H1 (cell line): ENCODE measurements at regions not wholly inside any gene's neighbourhood (a gene's known extent, or its start where the extent isn't known, plus 50 kb on each side); places are given as distances from the start of the nearest gene placed in this dataset.
A peak's percentile ranks its signal among the peaks of the same experiment; 100 is the strongest.

ENCODE experiments used
- CTCF ChIA-PET: fragments of 300-600 bp; sonication (Branson Sonifier 250); formaldehyde crosslinking; loops from one replicate; lab custom pipeline; 2021; ENCODE audit not compliant: partially characterized antibody; lab: Charles Lee
- POLR2A ChIA-PET: fragments of 300-600 bp; sonication (Branson Sonifier 250); formaldehyde crosslinking; loops from one replicate; lab custom pipeline; 2021; ENCODE audit warnings: inconsistent platforms; ENCODE audit not compliant: partially characterized antibody; lab: Charles Lee
- DNase-seq, 2 experiments: peaks; one replicate each; pipeline versions ENCODE4 v3.0.0 to v3.0.0-alpha.2; 2010 to 2022; ENCODE audit warnings: low spot score in 2 of 2, low read depth in 1 of 2, mixed read lengths in 1 of 2
- FAIRE-seq: peaks from 2 replicates; lab custom pipeline; 2011; peaks lifted over from hg19 to GRCh38; lab: Jason Lieb, UNC
- H2AFZ ChIP-seq: 2 replicates; pipeline ENCODE4 v1.8.1; 2012; ENCODE audit warnings: low read length, inconsistent platforms
- H2AK5ac ChIP-seq: 2 replicates; pipeline ENCODE4 v1.6.1; 2013; ENCODE audit warnings: low read depth, low read length
- H2BK120ac ChIP-seq: replicated peaks from 2 replicates; pipeline ENCODE3; 2013; ENCODE audit warnings: low read depth, low read length, inconsistent platforms
- H2BK12ac ChIP-seq: 2 replicates; pipeline ENCODE4 v1.6.1; 2013; ENCODE audit warnings: low read depth, low read length
- H2BK15ac ChIP-seq: 2 replicates; pipeline ENCODE4 v1.6.1; 2013; ENCODE audit warnings: low read length
- H2BK20ac ChIP-seq: 2 replicates; pipeline ENCODE4 v1.6.1; 2013; ENCODE audit warnings: low read length
- H2BK5ac ChIP-seq: 2 replicates; pipeline ENCODE4 v1.6.1; 2013; ENCODE audit warnings: low read depth, low read length
- H3K14ac ChIP-seq: 2 replicates; pipeline ENCODE4 v1.6.1; 2013; ENCODE audit warnings: inconsistent platforms; ENCODE audit not compliant: insufficient read length
- H3K18ac ChIP-seq: 2 replicates; pipeline ENCODE4 v1.6.1; 2013; ENCODE audit warnings: low read length; ENCODE audit errors: extremely low read depth
- H3K23ac ChIP-seq: 2 replicates; pipeline ENCODE4 v1.6.1; 2013; ENCODE audit warnings: inconsistent platforms; ENCODE audit not compliant: insufficient read length
- H3K23me2 ChIP-seq: 2 replicates; pipeline ENCODE4 v1.6.1; 2013; ENCODE audit warnings: low read depth, low read length
- H3K27ac ChIP-seq: 2 replicates; pipeline ENCODE4 v1.6.1; 2011; ENCODE audit warnings: low read depth, low read length, inconsistent platforms
- H3K27me3 ChIP-seq, 4 experiments: replicated peaks in 1 of 4; 1 replicate in 1 of 4; 2 replicates in 3 of 4; pipeline versions ENCODE4 v1.6.1 to v1.8.1; 2011 to 2013; ENCODE audit warnings: low read length in 3 of 4, mild to moderate bottlenecking in 3 of 4, inconsistent platforms in 2 of 4, mixed read lengths in 2 of 4, moderate library complexity in 1 of 4; ENCODE audit not compliant: control insufficient read depth in 3 of 4, insufficient read depth in 3 of 4; ENCODE audit errors: extremely low read depth in 1 of 4
- H3K36me3 ChIP-seq, 4 experiments: 2 replicates each; pipeline versions ENCODE4 v1.6.1 to v1.8.1; 2011 to 2013; ENCODE audit warnings: mild to moderate bottlenecking in 4 of 4, low read length in 3 of 4, moderate library complexity in 2 of 4, control low read depth in 1 of 4, inconsistent platforms in 1 of 4; ENCODE audit not compliant: insufficient read depth in 4 of 4, control insufficient read depth in 2 of 4
- H3K4ac ChIP-seq: replicated peaks from 2 replicates; pipeline ENCODE3; 2013; ENCODE audit warnings: low read length, low read depth, mixed read lengths, inconsistent platforms; ENCODE audit not compliant: insufficient read length
- H3K4me1 ChIP-seq, 4 experiments: replicated peaks in 1 of 4; 1 replicate in 1 of 4; 2 replicates in 3 of 4; pipeline versions ENCODE4 v1.6.1 to v1.8.1; 2011 to 2013; ENCODE audit warnings: low read length in 3 of 4, inconsistent platforms in 2 of 4, mixed read lengths in 1 of 4; ENCODE audit not compliant: insufficient read depth in 4 of 4, control insufficient read depth in 3 of 4
- H3K4me2 ChIP-seq, 2 experiments: 2 replicates each; pipeline versions ENCODE4 v1.6.1 to v1.8.1; 2011 to 2013; ENCODE audit warnings: low read depth in 2 of 2, low read length in 2 of 2, control low read depth in 1 of 2, inconsistent platforms in 1 of 2, mild to moderate bottlenecking in 1 of 2; ENCODE audit not compliant: insufficient read depth in 1 of 2
- H3K4me3 ChIP-seq, 4 experiments: fragments of 200-600, 300-600 bp in 1 of 4; sonication (generic), shearing (Covaris generic), sonication (Bioruptor Twin) in 1 of 4; 2 replicates each; pipeline versions ENCODE4 v1.5.1 to v1.8.1; 2011 to 2016; ENCODE audit warnings: low read length in 4 of 4, low read depth in 3 of 4, control low read depth in 2 of 4, inconsistent platforms in 2 of 4, mild to moderate bottlenecking in 2 of 4, mixed read lengths in 1 of 4, moderate library complexity in 1 of 4; ENCODE audit not compliant: insufficient read depth in 2 of 4; ENCODE audit errors: extremely low read depth in 1 of 4
- H3K56ac ChIP-seq: replicated peaks from 2 replicates; pipeline ENCODE3; 2013; ENCODE audit warnings: low read depth, mild to moderate bottlenecking, mixed read lengths, low read length, inconsistent platforms; ENCODE audit not compliant: insufficient read length
- H3K79me1 ChIP-seq: 2 replicates; pipeline ENCODE4 v1.6.1; 2013; ENCODE audit warnings: low read depth, low read length, control low read depth
- H3K79me2 ChIP-seq, 2 experiments: 2 replicates each; pipeline versions ENCODE4 v1.6.1 to v1.8.1; 2012 to 2013; ENCODE audit warnings: low read length in 2 of 2, mild to moderate bottlenecking in 2 of 2, inconsistent platforms in 1 of 2; ENCODE audit not compliant: insufficient read depth in 2 of 2, control insufficient read depth in 1 of 2
- H3K9ac ChIP-seq, 4 experiments: replicated peaks in 1 of 4; 1 replicate in 1 of 4; 2 replicates in 3 of 4; pipeline versions ENCODE4 v1.6.1 to v1.8.1; 2011 to 2013; ENCODE audit warnings: low read depth in 3 of 4, low read length in 3 of 4, control low read depth in 2 of 4, mild to moderate bottlenecking in 2 of 4, moderate library complexity in 2 of 4, inconsistent platforms in 1 of 4; ENCODE audit errors: extremely low read depth in 1 of 4
- H3K9me3 ChIP-seq, 2 experiments: 2 replicates each; pipeline versions ENCODE4 v1.6.1 to v1.8.1; 2012 to 2013; ENCODE audit warnings: mild to moderate bottlenecking in 2 of 2, moderate library complexity in 2 of 2, control low read depth in 1 of 2, inconsistent platforms in 1 of 2, low read depth in 1 of 2, low read length in 1 of 2, mixed read lengths in 1 of 2; ENCODE audit not compliant: insufficient read depth in 2 of 2
- H4K20me1 ChIP-seq, 2 experiments: replicated peaks in 1 of 2; 2 replicates each; pipeline versions ENCODE3 to v1.8.1; 2011 to 2013; ENCODE audit warnings: inconsistent platforms in 2 of 2, low read length in 2 of 2, mild to moderate bottlenecking in 1 of 2; ENCODE audit not compliant: insufficient read depth in 2 of 2, control insufficient read depth in 1 of 2
- H4K5ac ChIP-seq: 2 replicates; pipeline ENCODE4 v1.6.1; 2013; ENCODE audit warnings: low read length, low read depth, mixed read lengths, inconsistent platforms; ENCODE audit not compliant: insufficient read length
- H4K8ac ChIP-seq: 2 replicates; pipeline ENCODE4 v1.8.0; 2013; ENCODE audit warnings: mild to moderate bottlenecking, moderate library complexity, low read length, inconsistent platforms; ENCODE audit not compliant: insufficient read depth; ENCODE audit errors: extremely low read depth
- H4K91ac ChIP-seq: replicated peaks from 2 replicates; pipeline ENCODE3; 2013; ENCODE audit warnings: low read length, mixed read lengths, inconsistent platforms; ENCODE audit not compliant: insufficient read length
- EZH2 ChIP-seq: fragments of 200-600 bp; sonication (generic); IDR thresholded peaks from 2 replicates; pipeline ENCODE4 v1.7.1; 2012; ENCODE audit warnings: low read depth, mild to moderate bottlenecking, moderate library complexity, low read length, inconsistent platforms; ENCODE audit not compliant: severe bottlenecking
- HDAC2 ChIP-seq, 2 experiments: fragments of 300-600 bp in 1 of 2; sonication (generic) in 1 of 2; IDR thresholded peaks; 2 replicates each; pipeline ENCODE4 v1.6.1; 2011 to 2012; ENCODE audit warnings: low read depth in 2 of 2, low read length in 2 of 2, mild to moderate bottlenecking in 2 of 2, moderate library complexity in 2 of 2, borderline replicate concordance in 1 of 2, inconsistent platforms in 1 of 2
- PHF8 ChIP-seq: fragments of 200-600 bp; sonication (generic); conservative IDR thresholded peaks from 2 replicates; pipeline ENCODE4 v1.7.1; 2012; ENCODE audit warnings: low read depth, mild to moderate bottlenecking, inconsistent platforms, low read length, moderate library complexity
- POLR2A ChIP-seq, 2 experiments: IDR thresholded peaks; 1 replicate in 1 of 2; 2 replicates in 1 of 2; pipeline ENCODE4 v1.6.1; 2011; ENCODE audit warnings: low read depth in 2 of 2, low read length in 2 of 2, mild to moderate bottlenecking in 2 of 2; ENCODE audit errors: control extremely low read depth in 1 of 2
- RBBP5 ChIP-seq: IDR thresholded peaks from 2 replicates; pipeline ENCODE4 v1.7.1; 2012; ENCODE audit warnings: low read depth, mild to moderate bottlenecking, inconsistent platforms, low read length, moderate library complexity, borderline replicate concordance
- SIRT6 ChIP-seq: IDR thresholded peaks from one replicate; pipeline ENCODE4 v1.7.1; 2012; ENCODE audit warnings: low read length, inconsistent platforms
- SRF ChIP-seq: IDR thresholded peaks from 2 replicates; pipeline ENCODE4 v1.6.1; 2011; ENCODE audit warnings: mild to moderate bottlenecking, low read depth, low read length, moderate library complexity
- ZNF274 ChIP-seq: IDR thresholded peaks from 2 replicates; pipeline ENCODE4 v1.7.0; 2012; ENCODE audit warnings: low read length, borderline replicate concordance; ENCODE audit errors: extremely low read depth
- WGBS, 2 experiments: shearing (Covaris generic) in 1 of 2; methylation state at CpG; one replicate each; pipeline versions ENCODE4 v1.1.6 to v1.1.7; 2013 to 2015; ENCODE audit warnings: low lambda C conversion rate in 2 of 2, mixed read lengths in 2 of 2, inconsistent platforms in 1 of 2, low coverage in 1 of 2, missing lambda C conversion rate in 1 of 2; ENCODE audit not compliant: insufficient replicate concordance in 2 of 2, insufficient coverage in 1 of 2, insufficient read length in 1 of 2; ENCODE audit errors: extremely low coverage in 1 of 2, missing lambda C conversion rate in 1 of 2; 5-methylcytosine and 5-hydroxymethylcytosine counted together
- TF ChIP-seq, protein P1 (sequence below): IDR thresholded peaks from 2 replicates; pipeline ENCODE4 v1.6.1; 2011; ENCODE audit warnings: low read length, improper control_type of control experiment

DNA sequence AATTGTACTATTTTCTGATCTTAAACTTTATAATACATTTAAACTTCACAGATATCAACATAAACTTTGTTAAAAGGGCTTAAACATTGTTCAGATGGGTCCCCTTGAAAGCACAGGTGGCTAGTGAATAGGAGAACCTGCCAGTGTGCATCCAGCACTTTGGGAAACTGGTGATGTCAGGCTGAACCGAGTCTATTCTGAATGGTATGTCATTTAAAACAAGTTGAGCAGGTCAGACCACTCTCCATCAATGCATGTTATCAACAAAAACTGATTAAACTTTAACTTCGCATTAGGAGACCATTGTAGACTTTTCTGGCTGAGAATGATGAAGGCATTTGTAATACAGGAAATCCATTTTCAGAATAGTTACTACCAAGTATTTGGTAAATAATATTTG is 50.1 kb upstream of the FREM2 start:
- H2AK5ac ChIP-seq: no peak overlapping the region
- H3K9me3 ChIP-seq: no peaks in the 10 kb centered on the region
- FAIRE-seq (peak; percentile 45), DNase-seq (no peak)
- 80% methylated on average over 2 of the region's 2 CpGs; no CpG with 5 or more reads in 1 of the 2 experiments for WGBS, 2 experiments
- H2BK20ac ChIP-seq: no peak overlapping the region
- CTCF ChIA-PET: interaction anchor here (2.3 kb wide), 1 partner anchor 11 kb away, joined by 11 read pairs; no protein-coding TSS in a partner anchor
- no peak overlapping the region for H3K56ac ChIP-seq
- H4K20me1 ChIP-seq: no peaks in the 10 kb centered on the region
- H4K8ac ChIP-seq: no peak overlapping the region
- TF ChIP-seq SIRT6 (no peak), RBBP5 (no peak), ZNF274 (no peak), SRF (no peak), HDAC2 (IDR thresholded peaks at IDR 0.05; ENCODE audit: borderline replicate concordance in 1 of 2, low read depth in 2 of 2, low read length in 2 of 2) (no peak), POLR2A (IDR thresholded peaks at IDR 0.05; ENCODE audit: control extremely low read depth in 1 of 2, low read depth in 2 of 2, low read length in 2 of 2) (no peak), PHF8 (no peak), EZH2 (no peak)
- TF ChIP-seq, protein P1, sequence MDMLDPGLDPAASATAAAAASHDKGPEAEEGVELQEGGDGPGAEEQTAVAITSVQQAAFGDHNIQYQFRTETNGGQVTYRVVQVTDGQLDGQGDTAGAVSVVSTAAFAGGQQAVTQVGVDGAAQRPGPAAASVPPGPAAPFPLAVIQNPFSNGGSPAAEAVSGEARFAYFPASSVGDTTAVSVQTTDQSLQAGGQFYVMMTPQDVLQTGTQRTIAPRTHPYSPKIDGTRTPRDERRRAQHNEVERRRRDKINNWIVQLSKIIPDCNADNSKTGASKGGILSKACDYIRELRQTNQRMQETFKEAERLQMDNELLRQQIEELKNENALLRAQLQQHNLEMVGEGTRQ: no peak
- no peak overlapping the region for H2BK12ac ChIP-seq
- H2AFZ ChIP-seq: no peak overlapping the region
- no peaks in the 10 kb centered on the region for H3K27me3 ChIP-seq
- H4K91ac ChIP-seq: no peak overlapping the region
- H2BK5ac ChIP-seq: no peak overlapping the region
- no peaks in the 10 kb centered on the region for H3K36me3 ChIP-seq
- no peak overlapping the region for H3K4ac ChIP-seq
- no peak overlapping the region for H3K23ac ChIP-seq
- no peak overlapping the region for H2BK15ac ChIP-seq
- no peak overlapping the region for H3K18ac ChIP-seq
- no peak overlapping the region for H3K9ac ChIP-seq
- no peak overlapping the region for H3K4me3 ChIP-seq
- H3K4me1 ChIP-seq: no peaks in the 10 kb centered on the region; a peak in 1 of 7 replicates
- H3K79me2 ChIP-seq: no peaks in the 10 kb centered on the region
- no peak overlapping the region for H3K14ac ChIP-seq
- H3K23me2 ChIP-seq: no peaks in the 10 kb centered on the region
- POLR2A ChIA-PET: no interaction called here
- H3K27ac ChIP-seq: no peak overlapping the region
- H2BK120ac ChIP-seq: no peak overlapping the region
- no peak overlapping the region for H3K4me2 ChIP-seq
- no peak overlapping the region for H4K5ac ChIP-seq
- no peaks in the 10 kb centered on the region for H3K79me1 ChIP-seq
